HuH-7 (cell line): ENCODE measurements at regions not wholly inside any gene's neighbourhood (a gene's known extent, or its start where the extent isn't known, plus 50 kb on each side); places are given as distances from the start of the nearest gene placed in this dataset.
"Not testable (repeated sequence)": the region's sequence is repeated elsewhere in the genome, so short reads cannot be mapped to it uniquely, and the experiment has no call there.

Experiments
- DNase-seq: peaks from one replicate; pipeline ENCODE4 v3.0.0; 2011; ENCODE audit warnings: low spot score

GRCh38 chr4:61003301-61003700 is 196.8 kb upstream of the ADGRL3 start:
- DNase-seq: no peak

GRCh38 chr4:61004651-61005170 is 195.4 kb upstream of the ADGRL3 start:
- no peak for DNase-seq

- no peak for DNase-seq
Measured at GRCh38 chr4:61011051-61011450, 189.1 kb upstream of the ADGRL3 start.

- DNase-seq: not testable (repeated sequence)
Measured at GRCh38 chr4:61011936-61012335, 188.2 kb upstream of the ADGRL3 start.

- no peak for DNase-seq
Measured at GRCh38 chr4:61024610-61025009, 175.5 kb upstream of the ADGRL3 start.

GRCh38 chr4:61027939-61028338 is 172.2 kb upstream of the ADGRL3 start:
- no peak for DNase-seq

GRCh38 chr4:61036071-61036684 is 163.9 kb upstream of the ADGRL3 start:
- no peak for DNase-seq

GRCh38 chr4:61041527-61041926 is 158.6 kb upstream of the ADGRL3 start:
- DNase-seq: no peak

GRCh38 chr4:61044837-61045236 is 155.3 kb upstream of the ADGRL3 start:
- no peak for DNase-seq

- no peak for DNase-seq
Measured at GRCh38 chr4:61049018-61049417, 151.1 kb upstream of the ADGRL3 start.

- no peak for DNase-seq
Measured at GRCh38 chr4:61067381-61067780, 132.7 kb upstream of the ADGRL3 start.

- no peak for DNase-seq
Measured at GRCh38 chr4:61068060-61068459, 132.1 kb upstream of the ADGRL3 start.

- no peak for DNase-seq
Measured at GRCh38 chr4:61068745-61069144, 131.4 kb upstream of the ADGRL3 start.

- no peak for DNase-seq
Measured at GRCh38 chr4:61070269-61070668, 129.9 kb upstream of the ADGRL3 start.

GRCh38 chr4:61079427-61079826 is 120.7 kb upstream of the ADGRL3 start:
- DNase-seq: no peak

GRCh38 chr4:61079976-61080375 is 120.2 kb upstream of the ADGRL3 start:
- DNase-seq: no peak

- no peak for DNase-seq
Measured at GRCh38 chr4:61085534-61085933, 114.6 kb upstream of the ADGRL3 start.

GRCh38 chr4:61086357-61086756 is 113.8 kb upstream of the ADGRL3 start:
- DNase-seq: no peak

- no peak for DNase-seq
Measured at GRCh38 chr4:61086979-61087378, 113.1 kb upstream of the ADGRL3 start.

GRCh38 chr4:61094854-61095598 is 105.1 kb upstream of the ADGRL3 start:
- no peak for DNase-seq

GRCh38 chr4:61128682-61129081 is 71.4 kb upstream of the ADGRL3 start:
- DNase-seq: no peak

GRCh38 chr4:61129971-61130370 is 70.2 kb upstream of the ADGRL3 start:
- DNase-seq: no peak

GRCh38 chr4:61143461-61143860 is 56.7 kb upstream of the ADGRL3 start:
- DNase-seq: no peak

- no peak for DNase-seq
Measured at GRCh38 chr4:61149278-61149677, 50.8 kb upstream of the ADGRL3 start.
